Parathyroid adenoma (tissue), 2 donors: ENCODE measurements at regions not wholly inside any gene's neighbourhood (a gene's known extent, or its start where the extent isn't known, plus 50 kb on each side); places are given as distances from the start of the nearest gene placed in this dataset.

Source experiments
- H2AFZ ChIP-seq: fragments of 300-600 bp; sonication (generic); one replicate; pipeline ENCODE4 v1.7.0; 2017; ENCODE audit warnings: antibody characterized with exemption, mild to moderate bottlenecking
- H3K27ac ChIP-seq: fragments of 300-600 bp; sonication (generic); one replicate; pipeline ENCODE4 v1.7.0; 2017
- H3K27me3 ChIP-seq: fragments of 300-600 bp; sonication (generic); one replicate; pipeline ENCODE4 v1.7.0; 2017; ENCODE audit warnings: low read length; ENCODE audit not compliant: control insufficient read depth, insufficient read depth
- H3K36me3 ChIP-seq: fragments of 300-600 bp; sonication (generic); one replicate; pipeline ENCODE4 v1.7.0; 2017; ENCODE audit warnings: low read length; ENCODE audit not compliant: control insufficient read depth, insufficient read depth
- H3K4me1 ChIP-seq: fragments of 300-600 bp; sonication (generic); one replicate; pipeline ENCODE4 v1.7.0; 2017; ENCODE audit warnings: control low read depth
- H3K4me2 ChIP-seq: fragments of 300-600 bp; sonication (generic); one replicate; pipeline ENCODE4 v1.7.0; 2017; ENCODE audit warnings: low read length
- H3K4me3 ChIP-seq: fragments of 300-600 bp; sonication (generic); one replicate; pipeline ENCODE4 v1.7.0; 2017; ENCODE audit warnings: low read depth, low read length
- H3K79me2 ChIP-seq: fragments of 300-600 bp; sonication (generic); one replicate; pipeline ENCODE4 v1.7.0; 2017; ENCODE audit warnings: control low read depth
- H3K9ac ChIP-seq: fragments of 300-600 bp; sonication (generic); one replicate; pipeline ENCODE4 v1.7.0; 2017; ENCODE audit warnings: mild to moderate bottlenecking
- H3K9me3 ChIP-seq: fragments of 300-600 bp; sonication (generic); one replicate; pipeline ENCODE4 v1.7.0; 2017; ENCODE audit warnings: low read length; ENCODE audit not compliant: control insufficient read depth
- TF ChIP-seq, protein P1 (sequence below): fragments of 300-600 bp; sonication (generic); IDR thresholded peaks from one replicate; pipeline ENCODE4 v1.7.0; 2017; ENCODE audit warnings: antibody characterized with exemption, mild to moderate bottlenecking
- donor health status: primary hyperparathyroidism.

DNA sequence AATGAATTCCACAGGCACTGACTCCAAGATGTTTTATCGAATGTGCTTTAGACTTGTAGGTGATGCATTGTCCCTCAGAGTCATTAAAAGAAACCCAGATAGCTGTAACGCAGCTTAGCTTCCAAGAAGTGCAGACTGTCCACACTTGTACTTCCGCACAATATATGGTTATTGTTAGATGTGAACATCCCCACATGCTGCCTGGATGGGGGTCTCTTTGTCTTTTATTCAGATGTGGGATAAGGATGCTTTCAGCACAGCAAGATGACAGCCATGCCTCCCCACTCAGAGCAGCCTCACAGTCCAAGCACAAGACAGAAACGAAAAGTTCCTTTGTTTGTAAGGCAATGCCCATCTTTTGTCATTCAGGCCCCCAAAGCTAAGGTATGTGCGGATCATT lies 416.6 kb downstream of the HRH4 start:
- H3K4me2 ChIP-seq = no peak overlapping the region
- H2AFZ ChIP-seq = no peak overlapping the region
- no peaks in the 10 kb centered on the region for H3K9me3 ChIP-seq
- TF ChIP-seq, protein P1, sequence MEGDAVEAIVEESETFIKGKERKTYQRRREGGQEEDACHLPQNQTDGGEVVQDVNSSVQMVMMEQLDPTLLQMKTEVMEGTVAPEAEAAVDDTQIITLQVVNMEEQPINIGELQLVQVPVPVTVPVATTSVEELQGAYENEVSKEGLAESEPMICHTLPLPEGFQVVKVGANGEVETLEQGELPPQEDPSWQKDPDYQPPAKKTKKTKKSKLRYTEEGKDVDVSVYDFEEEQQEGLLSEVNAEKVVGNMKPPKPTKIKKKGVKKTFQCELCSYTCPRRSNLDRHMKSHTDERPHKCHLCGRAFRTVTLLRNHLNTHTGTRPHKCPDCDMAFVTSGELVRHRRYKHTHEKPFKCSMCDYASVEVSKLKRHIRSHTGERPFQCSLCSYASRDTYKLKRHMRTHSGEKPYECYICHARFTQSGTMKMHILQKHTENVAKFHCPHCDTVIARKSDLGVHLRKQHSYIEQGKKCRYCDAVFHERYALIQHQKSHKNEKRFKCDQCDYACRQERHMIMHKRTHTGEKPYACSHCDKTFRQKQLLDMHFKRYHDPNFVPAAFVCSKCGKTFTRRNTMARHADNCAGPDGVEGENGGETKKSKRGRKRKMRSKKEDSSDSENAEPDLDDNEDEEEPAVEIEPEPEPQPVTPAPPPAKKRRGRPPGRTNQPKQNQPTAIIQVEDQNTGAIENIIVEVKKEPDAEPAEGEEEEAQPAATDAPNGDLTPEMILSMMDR = no peak
- H3K4me1 ChIP-seq = no peaks in the 10 kb centered on the region
- no peaks in the 10 kb centered on the region for H3K79me2 ChIP-seq
- no peak overlapping the region for H3K27ac ChIP-seq
- H3K27me3 ChIP-seq = no peaks in the 10 kb centered on the region
- no peak overlapping the region for H3K9ac ChIP-seq
- no peak overlapping the region for H3K4me3 ChIP-seq
- H3K36me3 ChIP-seq = no peaks in the 10 kb centered on the region

DNA sequence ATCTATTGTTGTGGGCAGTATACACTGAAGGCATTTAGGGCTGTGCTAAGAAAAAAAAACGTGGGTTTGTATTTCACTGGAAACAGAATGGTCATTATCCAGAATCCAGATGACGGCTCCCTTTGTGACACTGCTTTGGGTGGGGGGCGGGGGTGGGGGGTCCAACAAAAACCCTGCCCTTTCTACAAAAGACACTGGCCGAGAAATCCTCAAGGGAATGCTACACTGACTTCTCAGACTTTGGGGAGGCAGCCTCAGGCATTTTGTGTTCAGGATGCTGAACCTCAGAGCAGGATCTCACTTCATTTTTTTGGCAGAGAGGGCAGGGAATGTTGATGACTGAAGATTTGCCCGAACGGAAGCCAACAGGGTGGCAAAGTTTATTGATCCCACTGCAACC lies 417.1 kb downstream of the HRH4 start:
- H3K4me1 ChIP-seq = no peaks in the 10 kb centered on the region
- TF ChIP-seq, protein P1 = no peak
- H3K27me3 ChIP-seq = no peaks in the 10 kb centered on the region
- no peak overlapping the region for H3K27ac ChIP-seq
- H2AFZ ChIP-seq = no peak overlapping the region
- H3K4me3 ChIP-seq = no peak overlapping the region
- no peak overlapping the region for H3K4me2 ChIP-seq
- H3K9ac ChIP-seq = no peak overlapping the region
- H3K9me3 ChIP-seq = no peaks in the 10 kb centered on the region
- no peaks in the 10 kb centered on the region for H3K36me3 ChIP-seq
- no peaks in the 10 kb centered on the region for H3K79me2 ChIP-seq

DNA sequence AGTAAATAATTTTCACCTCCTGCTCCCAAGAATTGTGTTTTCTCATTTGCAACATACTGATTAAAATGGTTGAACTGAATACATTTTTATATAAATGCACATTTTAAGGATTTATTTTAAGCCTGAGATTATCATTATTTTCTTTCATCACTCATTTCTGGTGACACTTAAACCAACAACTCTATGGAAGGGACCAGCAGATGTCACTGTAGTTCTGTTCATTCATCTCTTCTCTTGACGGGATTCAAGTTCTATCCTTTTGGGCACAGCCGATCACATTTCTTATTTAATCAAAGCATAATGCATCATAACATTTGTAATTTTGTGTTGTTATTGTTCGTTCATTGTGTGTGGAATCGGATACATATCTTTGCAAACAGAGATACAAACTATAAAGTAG lies 417.9 kb downstream of the HRH4 start:
- no peaks in the 10 kb centered on the region for H3K4me1 ChIP-seq
- no peak overlapping the region for H3K4me2 ChIP-seq
- H3K36me3 ChIP-seq = no peaks in the 10 kb centered on the region
- no peaks in the 10 kb centered on the region for H3K79me2 ChIP-seq
- H3K4me3 ChIP-seq = no peak overlapping the region
- TF ChIP-seq, protein P1 = peak; percentile 34
- H2AFZ ChIP-seq = peak overlapping the region; percentile 14
- no peaks in the 10 kb centered on the region for H3K9me3 ChIP-seq
- H3K9ac ChIP-seq = no peak overlapping the region
- H3K27me3 ChIP-seq = no peaks in the 10 kb centered on the region
- H3K27ac ChIP-seq = no peak overlapping the region

DNA sequence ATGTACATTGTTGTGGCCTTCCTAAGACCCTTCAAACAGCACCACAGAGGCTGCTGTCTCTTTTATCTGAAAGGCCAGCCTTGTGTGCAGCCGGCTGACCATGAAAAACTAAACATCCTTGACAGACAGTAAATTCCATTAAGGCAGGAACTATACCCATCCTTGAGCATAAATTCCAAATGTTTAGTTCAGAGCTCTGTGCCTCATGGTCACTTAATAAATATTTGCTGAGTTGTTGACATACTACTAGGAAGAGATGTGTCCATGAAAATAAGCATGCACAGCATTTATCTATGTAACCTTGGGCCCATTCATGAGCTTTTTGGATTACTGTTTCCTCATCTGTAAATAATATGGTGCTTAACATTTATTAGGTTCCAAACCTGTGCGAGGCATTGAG lies 424.8 kb downstream of the HRH4 start:
- Histone ChIP-seq H3K4me2 (no peak overlapping the region), H3K4me1 (no peaks in the 10 kb centered on the region), H3K27me3 (no peaks in the 10 kb centered on the region), H3K36me3 (no peaks in the 10 kb centered on the region), H3K9ac (no peak overlapping the region), H3K27ac (no peak overlapping the region), H3K4me3 (no peak overlapping the region), H3K79me2 (no peaks in the 10 kb centered on the region), H3K9me3 (no peaks in the 10 kb centered on the region), H2AFZ (no peak overlapping the region)
- TF ChIP-seq, protein P1 = no peak

DNA sequence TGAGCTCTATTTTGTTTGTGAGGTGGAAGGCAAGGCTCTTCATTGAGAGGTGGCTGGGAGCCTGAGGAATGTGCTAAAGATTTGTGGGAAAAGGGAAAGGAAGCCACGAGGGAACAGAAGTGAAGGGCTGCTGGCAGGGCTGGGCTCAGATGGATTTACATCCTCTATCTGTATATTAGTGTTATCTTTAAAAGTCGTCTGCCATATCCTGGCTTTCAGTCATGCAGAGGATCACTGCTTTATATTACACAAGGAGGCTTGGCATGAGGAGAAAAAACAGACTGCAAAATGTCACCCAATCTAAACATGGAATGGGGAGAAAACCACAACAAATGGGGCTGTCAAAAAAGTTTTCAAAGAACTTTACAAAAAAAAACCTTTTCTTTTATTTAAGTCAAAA lies 434.4 kb downstream of the HRH4 start:
- Histone ChIP-seq H3K9me3 (no peaks in the 10 kb centered on the region), H3K27me3 (no peaks in the 10 kb centered on the region), H3K4me2 (no peak overlapping the region), H2AFZ (no peak overlapping the region), H3K4me1 (no peaks in the 10 kb centered on the region), H3K9ac (no peak overlapping the region), H3K36me3 (no peaks in the 10 kb centered on the region), H3K79me2 (no peaks in the 10 kb centered on the region), H3K4me3 (no peak overlapping the region), H3K27ac (no peak overlapping the region)
- TF ChIP-seq, protein P1 = no peak
